ENCODE measurements at regions not wholly inside any gene's neighbourhood (a gene's known extent, or its start where the extent isn't known, plus 50 kb on each side); places are given as distances from the start of the nearest gene placed in this dataset.

DNA sequence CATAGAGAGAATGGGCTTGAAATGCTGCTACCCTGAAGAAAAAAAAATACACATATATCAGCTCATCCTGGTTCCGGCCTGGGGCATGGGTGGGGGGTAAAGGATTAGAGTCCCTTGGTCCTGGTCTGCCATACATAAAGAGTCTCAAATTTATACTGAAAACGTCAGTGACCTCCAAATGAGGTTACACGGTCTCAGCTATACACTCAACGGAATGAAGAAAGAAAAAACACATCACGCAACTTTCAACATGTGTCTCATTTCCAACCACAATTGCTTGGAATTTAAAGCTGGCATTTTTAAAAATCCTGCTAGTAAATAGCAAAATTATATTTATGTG is 612.8 kb downstream of the MCTP2 start:
- no peak for TF ChIP-seq POLR2A (IDR thresholded peaks at IDR 0.05)
- TF ChIP-seq, protein P1, sequence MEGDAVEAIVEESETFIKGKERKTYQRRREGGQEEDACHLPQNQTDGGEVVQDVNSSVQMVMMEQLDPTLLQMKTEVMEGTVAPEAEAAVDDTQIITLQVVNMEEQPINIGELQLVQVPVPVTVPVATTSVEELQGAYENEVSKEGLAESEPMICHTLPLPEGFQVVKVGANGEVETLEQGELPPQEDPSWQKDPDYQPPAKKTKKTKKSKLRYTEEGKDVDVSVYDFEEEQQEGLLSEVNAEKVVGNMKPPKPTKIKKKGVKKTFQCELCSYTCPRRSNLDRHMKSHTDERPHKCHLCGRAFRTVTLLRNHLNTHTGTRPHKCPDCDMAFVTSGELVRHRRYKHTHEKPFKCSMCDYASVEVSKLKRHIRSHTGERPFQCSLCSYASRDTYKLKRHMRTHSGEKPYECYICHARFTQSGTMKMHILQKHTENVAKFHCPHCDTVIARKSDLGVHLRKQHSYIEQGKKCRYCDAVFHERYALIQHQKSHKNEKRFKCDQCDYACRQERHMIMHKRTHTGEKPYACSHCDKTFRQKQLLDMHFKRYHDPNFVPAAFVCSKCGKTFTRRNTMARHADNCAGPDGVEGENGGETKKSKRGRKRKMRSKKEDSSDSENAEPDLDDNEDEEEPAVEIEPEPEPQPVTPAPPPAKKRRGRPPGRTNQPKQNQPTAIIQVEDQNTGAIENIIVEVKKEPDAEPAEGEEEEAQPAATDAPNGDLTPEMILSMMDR (IDR thresholded peaks at IDR 0.05) = no peak
